WTC11 (cell line): ENCODE measurements at regions not wholly inside any gene's neighbourhood (a gene's known extent, or its start where the extent isn't known, plus 50 kb on each side); places are given as distances from the start of the nearest gene placed in this dataset.

Experiments
- ATAC-seq: fragments of 200-7000 bp; cut with Tn5 transposase; 2 replicates; pipeline ENCODE4 v1.10.0; 2021; ENCODE audit warnings: mild to moderate bottlenecking, moderate library complexity
- CTCF ChIA-PET: fragments of 300-600 bp; sonication (Branson Sonifier 250); formaldehyde crosslinking; loops from one replicate; lab custom pipeline; 2021; ENCODE audit warnings: antibody characterized with exemption; lab: Charles Lee
- POLR2A ChIA-PET: fragments of 350-600 bp; sonication (Branson Sonifier 250); formaldehyde crosslinking; loops from one replicate; lab custom pipeline; 2021; ENCODE audit warnings: antibody characterized with exemption; lab: Charles Lee
- DNase-seq: peaks from one replicate; pipeline ENCODE4 v3.0.0; 2021; ENCODE audit warnings: low spot score
- H3K27ac Mint-ChIP-seq: 2 replicates; pipeline ENCODE4 v1.8.0; 2021; ENCODE audit warnings: mixed read lengths
- H3K27me3 Mint-ChIP-seq: 2 replicates; pipeline ENCODE4 v1.8.0; 2021; ENCODE audit warnings: low read depth, mild to moderate bottlenecking, moderate library complexity, mixed read lengths
- H3K36me3 Mint-ChIP-seq: 2 replicates; pipeline ENCODE4 v1.8.0; 2021; ENCODE audit warnings: mixed read lengths
- H3K4me1 Mint-ChIP-seq: 2 replicates; pipeline ENCODE4 v1.8.0; 2022; ENCODE audit warnings: mixed read lengths
- H3K4me3 Mint-ChIP-seq: 2 replicates; pipeline ENCODE4 v1.8.0; 2021; ENCODE audit warnings: mild to moderate bottlenecking, moderate library complexity, mixed read lengths
- H3K9me3 Mint-ChIP-seq: 2 replicates; pipeline ENCODE4 v1.8.0; 2021; ENCODE audit warnings: mixed read lengths
- ATF1 ChIP-seq: sonication (generic); formaldehyde crosslinking; IDR thresholded peaks from 2 replicates; pipeline ENCODE4 v1.8.1; 2023; ENCODE audit warnings: mild to moderate bottlenecking, moderate library complexity, missing genetic modification reagents
- CREM ChIP-seq: sonication (generic); formaldehyde crosslinking; IDR thresholded peaks from 2 replicates; pipeline ENCODE4 v1.8.1; 2022; ENCODE audit warnings: mild to moderate bottlenecking, missing genetic modification reagents, moderate library complexity
- ETV6 ChIP-seq: sonication (generic); formaldehyde crosslinking; IDR thresholded peaks from 2 replicates; pipeline ENCODE4 v1.8.1; 2022; ENCODE audit warnings: mild to moderate bottlenecking, missing genetic modification reagents
- JAZF1 ChIP-seq: fragments of 250-450 bp; sonication (Bioruptor Pico); IDR thresholded peaks from 2 replicates; pipeline ENCODE4 v1.9.0; 2021; ENCODE audit warnings: moderate library complexity, mild to moderate bottlenecking, inconsistent platforms
- MYBL2 ChIP-seq: sonication (generic); formaldehyde crosslinking; IDR thresholded peaks from 2 replicates; pipeline ENCODE4 v1.8.1; 2023; ENCODE audit warnings: mild to moderate bottlenecking, moderate library complexity, missing genetic modification reagents
- NFATC4 ChIP-seq: fragments of 250-450 bp; sonication (Bioruptor Pico); IDR thresholded peaks from 2 replicates; pipeline ENCODE4 v1.9.0; 2021; ENCODE audit warnings: mild to moderate bottlenecking
- RORB ChIP-seq: fragments of 250-450 bp; sonication (Bioruptor Pico); IDR thresholded peaks from 2 replicates; pipeline ENCODE4 v1.9.0; 2021; ENCODE audit warnings: mild to moderate bottlenecking
- SMAD4 ChIP-seq: sonication (generic); formaldehyde crosslinking; IDR thresholded peaks from 2 replicates; pipeline ENCODE4 v1.8.0; 2022; ENCODE audit warnings: mild to moderate bottlenecking, missing genetic modification reagents
- ZNF121 ChIP-seq: sonication (generic); formaldehyde crosslinking; IDR thresholded peaks from 2 replicates; pipeline ENCODE4 v1.8.0; 2023; ENCODE audit warnings: missing genetic modification reagents
- ZNF138 ChIP-seq: sonication (generic); formaldehyde crosslinking; conservative IDR thresholded peaks from 2 replicates; pipeline ENCODE4 v1.8.1; 2022; ENCODE audit warnings: mild to moderate bottlenecking, moderate library complexity, missing genetic modification reagents
- ZNF416 ChIP-seq: fragments of 250-450 bp; sonication (Bioruptor Pico); IDR thresholded peaks from 2 replicates; pipeline ENCODE4 v1.9.0; 2021; ENCODE audit warnings: mild to moderate bottlenecking, inconsistent platforms
- TF ChIP-seq, protein P1 (sequence below): fragments of 250-450 bp; sonication (Bioruptor Pico); IDR thresholded peaks from 2 replicates; pipeline ENCODE4 v1.9.0; 2021; ENCODE audit warnings: mild to moderate bottlenecking, borderline replicate concordance
- TF ChIP-seq, protein P2 (sequence below): sonication (generic); formaldehyde crosslinking; IDR thresholded peaks from 2 replicates; pipeline ENCODE4 v1.8.1; 2023; ENCODE audit warnings: mild to moderate bottlenecking, missing genetic modification reagents, moderate library complexity
- TF ChIP-seq, protein P3 (sequence below): sonication (generic); formaldehyde crosslinking; IDR thresholded peaks from 2 replicates; pipeline ENCODE4 v1.8.1; 2023; ENCODE audit warnings: mild to moderate bottlenecking, missing genetic modification reagents
- TF ChIP-seq, protein P4 (sequence below): sonication (generic); formaldehyde crosslinking; IDR thresholded peaks from 2 replicates; pipeline ENCODE4 v1.8.1; 2023; ENCODE audit warnings: mild to moderate bottlenecking, missing genetic modification reagents
- TF ChIP-seq, protein P5 (sequence below): sonication (generic); formaldehyde crosslinking; conservative IDR thresholded peaks from 2 replicates; pipeline ENCODE4 v1.8.1; 2022; ENCODE audit warnings: mild to moderate bottlenecking, missing genetic modification reagents
- TF ChIP-seq, protein P6 (sequence below): sonication (generic); formaldehyde crosslinking; IDR thresholded peaks from 2 replicates; pipeline ENCODE4 v1.8.1; 2022; ENCODE audit warnings: missing genetic modification reagents, borderline replicate concordance
- TF ChIP-seq, protein P7 (sequence below): sonication (generic); formaldehyde crosslinking; IDR thresholded peaks from 2 replicates; pipeline ENCODE4 v1.8.1; 2022; ENCODE audit warnings: mild to moderate bottlenecking, moderate library complexity, missing genetic modification reagents
- TF ChIP-seq, protein P8 (sequence below): fragments of 250-450 bp; sonication (Bioruptor Pico); conservative IDR thresholded peaks from 2 replicates; pipeline ENCODE4 v1.9.0; 2021; ENCODE audit warnings: mild to moderate bottlenecking
- TF ChIP-seq, protein P9 (sequence below): sonication (generic); formaldehyde crosslinking; IDR thresholded peaks from 2 replicates; pipeline ENCODE4 v1.8.1; 2022; ENCODE audit warnings: low read depth, mild to moderate bottlenecking, moderate library complexity, missing genetic modification reagents, borderline replicate concordance
- TF ChIP-seq, protein P10 (sequence below): sonication (generic); formaldehyde crosslinking; IDR thresholded peaks from 2 replicates; pipeline ENCODE4 v1.8.0; 2023; ENCODE audit warnings: missing genetic modification reagents

DNA sequence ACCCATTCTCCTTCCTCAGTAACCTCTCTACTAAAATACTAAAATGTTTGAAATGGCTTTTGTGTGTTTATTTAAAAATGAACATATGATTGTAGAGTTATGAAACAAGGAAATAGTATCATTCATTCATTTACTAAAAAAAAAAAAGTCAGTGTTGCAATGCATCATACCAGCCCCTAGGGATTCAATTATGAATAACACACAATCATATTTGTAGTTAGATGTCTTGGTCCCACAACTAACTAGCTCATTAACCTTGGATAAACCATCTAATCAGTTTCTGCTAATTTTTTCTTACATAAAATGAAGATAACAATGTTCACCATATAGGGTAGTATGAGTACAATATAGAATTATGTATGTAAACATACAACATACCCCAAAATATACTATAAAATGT is 183.2 kb downstream of the GRIN2B start (continued):
- TF ChIP-seq, protein P1, sequence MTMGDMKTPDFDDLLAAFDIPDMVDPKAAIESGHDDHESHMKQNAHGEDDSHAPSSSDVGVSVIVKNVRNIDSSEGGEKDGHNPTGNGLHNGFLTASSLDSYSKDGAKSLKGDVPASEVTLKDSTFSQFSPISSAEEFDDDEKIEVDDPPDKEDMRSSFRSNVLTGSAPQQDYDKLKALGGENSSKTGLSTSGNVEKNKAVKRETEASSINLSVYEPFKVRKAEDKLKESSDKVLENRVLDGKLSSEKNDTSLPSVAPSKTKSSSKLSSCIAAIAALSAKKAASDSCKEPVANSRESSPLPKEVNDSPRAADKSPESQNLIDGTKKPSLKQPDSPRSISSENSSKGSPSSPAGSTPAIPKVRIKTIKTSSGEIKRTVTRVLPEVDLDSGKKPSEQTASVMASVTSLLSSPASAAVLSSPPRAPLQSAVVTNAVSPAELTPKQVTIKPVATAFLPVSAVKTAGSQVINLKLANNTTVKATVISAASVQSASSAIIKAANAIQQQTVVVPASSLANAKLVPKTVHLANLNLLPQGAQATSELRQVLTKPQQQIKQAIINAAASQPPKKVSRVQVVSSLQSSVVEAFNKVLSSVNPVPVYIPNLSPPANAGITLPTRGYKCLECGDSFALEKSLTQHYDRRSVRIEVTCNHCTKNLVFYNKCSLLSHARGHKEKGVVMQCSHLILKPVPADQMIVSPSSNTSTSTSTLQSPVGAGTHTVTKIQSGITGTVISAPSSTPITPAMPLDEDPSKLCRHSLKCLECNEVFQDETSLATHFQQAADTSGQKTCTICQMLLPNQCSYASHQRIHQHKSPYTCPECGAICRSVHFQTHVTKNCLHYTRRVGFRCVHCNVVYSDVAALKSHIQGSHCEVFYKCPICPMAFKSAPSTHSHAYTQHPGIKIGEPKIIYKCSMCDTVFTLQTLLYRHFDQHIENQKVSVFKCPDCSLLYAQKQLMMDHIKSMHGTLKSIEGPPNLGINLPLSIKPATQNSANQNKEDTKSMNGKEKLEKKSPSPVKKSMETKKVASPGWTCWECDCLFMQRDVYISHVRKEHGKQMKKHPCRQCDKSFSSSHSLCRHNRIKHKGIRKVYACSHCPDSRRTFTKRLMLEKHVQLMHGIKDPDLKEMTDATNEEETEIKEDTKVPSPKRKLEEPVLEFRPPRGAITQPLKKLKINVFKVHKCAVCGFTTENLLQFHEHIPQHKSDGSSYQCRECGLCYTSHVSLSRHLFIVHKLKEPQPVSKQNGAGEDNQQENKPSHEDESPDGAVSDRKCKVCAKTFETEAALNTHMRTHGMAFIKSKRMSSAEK (CRISPR knock-in tag): no peak
- TF ChIP-seq, protein P2, sequence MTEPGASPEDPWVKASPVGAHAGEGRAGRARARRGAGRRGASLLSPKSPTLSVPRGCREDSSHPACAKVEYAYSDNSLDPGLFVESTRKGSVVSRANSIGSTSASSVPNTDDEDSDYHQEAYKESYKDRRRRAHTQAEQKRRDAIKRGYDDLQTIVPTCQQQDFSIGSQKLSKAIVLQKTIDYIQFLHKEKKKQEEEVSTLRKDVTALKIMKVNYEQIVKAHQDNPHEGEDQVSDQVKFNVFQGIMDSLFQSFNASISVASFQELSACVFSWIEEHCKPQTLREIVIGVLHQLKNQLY: no peak
- TF ChIP-seq, protein P3, sequence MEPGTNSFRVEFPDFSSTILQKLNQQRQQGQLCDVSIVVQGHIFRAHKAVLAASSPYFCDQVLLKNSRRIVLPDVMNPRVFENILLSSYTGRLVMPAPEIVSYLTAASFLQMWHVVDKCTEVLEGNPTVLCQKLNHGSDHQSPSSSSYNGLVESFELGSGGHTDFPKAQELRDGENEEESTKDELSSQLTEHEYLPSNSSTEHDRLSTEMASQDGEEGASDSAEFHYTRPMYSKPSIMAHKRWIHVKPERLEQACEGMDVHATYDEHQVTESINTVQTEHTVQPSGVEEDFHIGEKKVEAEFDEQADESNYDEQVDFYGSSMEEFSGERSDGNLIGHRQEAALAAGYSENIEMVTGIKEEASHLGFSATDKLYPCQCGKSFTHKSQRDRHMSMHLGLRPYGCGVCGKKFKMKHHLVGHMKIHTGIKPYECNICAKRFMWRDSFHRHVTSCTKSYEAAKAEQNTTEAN (CRISPR knock-in tag): no peak
- TF ChIP-seq, protein P4, sequence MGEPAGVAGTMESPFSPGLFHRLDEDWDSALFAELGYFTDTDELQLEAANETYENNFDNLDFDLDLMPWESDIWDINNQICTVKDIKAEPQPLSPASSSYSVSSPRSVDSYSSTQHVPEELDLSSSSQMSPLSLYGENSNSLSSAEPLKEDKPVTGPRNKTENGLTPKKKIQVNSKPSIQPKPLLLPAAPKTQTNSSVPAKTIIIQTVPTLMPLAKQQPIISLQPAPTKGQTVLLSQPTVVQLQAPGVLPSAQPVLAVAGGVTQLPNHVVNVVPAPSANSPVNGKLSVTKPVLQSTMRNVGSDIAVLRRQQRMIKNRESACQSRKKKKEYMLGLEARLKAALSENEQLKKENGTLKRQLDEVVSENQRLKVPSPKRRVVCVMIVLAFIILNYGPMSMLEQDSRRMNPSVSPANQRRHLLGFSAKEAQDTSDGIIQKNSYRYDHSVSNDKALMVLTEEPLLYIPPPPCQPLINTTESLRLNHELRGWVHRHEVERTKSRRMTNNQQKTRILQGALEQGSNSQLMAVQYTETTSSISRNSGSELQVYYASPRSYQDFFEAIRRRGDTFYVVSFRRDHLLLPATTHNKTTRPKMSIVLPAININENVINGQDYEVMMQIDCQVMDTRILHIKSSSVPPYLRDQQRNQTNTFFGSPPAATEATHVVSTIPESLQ: no peak
- TF ChIP-seq, protein P5, sequence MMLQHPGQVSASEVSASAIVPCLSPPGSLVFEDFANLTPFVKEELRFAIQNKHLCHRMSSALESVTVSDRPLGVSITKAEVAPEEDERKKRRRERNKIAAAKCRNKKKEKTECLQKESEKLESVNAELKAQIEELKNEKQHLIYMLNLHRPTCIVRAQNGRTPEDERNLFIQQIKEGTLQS (CRISPR knock-in tag): no peak

DNA sequence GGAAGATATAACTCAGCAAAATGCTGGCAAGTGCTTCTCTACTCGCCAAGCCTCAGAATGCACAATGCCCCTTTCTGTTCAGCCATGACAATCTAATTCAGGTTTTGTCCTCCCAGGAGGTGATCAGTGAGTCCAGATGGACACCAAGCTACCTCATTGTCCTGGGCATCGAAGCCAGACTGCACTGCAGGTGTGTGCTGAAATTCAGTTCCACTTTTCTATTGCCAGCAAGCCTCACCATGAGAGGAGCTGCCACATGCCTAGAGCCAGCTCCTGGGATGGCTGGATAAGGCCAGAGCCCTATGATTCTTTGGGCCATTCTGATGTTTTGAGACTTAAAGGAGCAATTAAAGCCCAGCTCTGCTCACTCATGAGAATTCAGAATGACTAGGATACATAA is 186.7 kb downstream of the GRIN2B start:
- Mint-ChIP-seq H3K36me3 (peaks cover 7% of the 10 kb centered on the region; the same call in 1 of the 2 replicates), H3K27ac (no peak overlapping the region), H3K4me1 (peaks cover 33% of the 10 kb centered on the region), H3K27me3 (peaks cover 2% of the 10 kb centered on the region), H3K4me3 (no peak overlapping the region), H3K9me3 (peaks cover 8% of the 10 kb centered on the region; the same call in 1 of the 2 replicates)
- ATAC-seq: no peak
- CTCF ChIA-PET: no interaction called here
- no peak for DNase-seq
- POLR2A ChIA-PET: interaction anchor here (0.7 kb wide), 1 partner anchor 17 kb away, joined by 5 read pairs; no protein-coding TSS in a partner anchor
- TF ChIP-seq SMAD4 (CRISPR knock-in tag) (no peak), JAZF1 (CRISPR knock-in tag) (no peak), MYBL2 (CRISPR knock-in tag) (no peak), CREM (CRISPR knock-in tag) (no peak), ATF1 (CRISPR knock-in tag) (no peak), ETV6 (no peak), ZNF121 (no peak), RORB (CRISPR knock-in tag) (no peak), ZNF416 (CRISPR knock-in tag) (no peak), NFATC4 (no peak), ZNF138 (no peak)
- TF ChIP-seq, protein P6, sequence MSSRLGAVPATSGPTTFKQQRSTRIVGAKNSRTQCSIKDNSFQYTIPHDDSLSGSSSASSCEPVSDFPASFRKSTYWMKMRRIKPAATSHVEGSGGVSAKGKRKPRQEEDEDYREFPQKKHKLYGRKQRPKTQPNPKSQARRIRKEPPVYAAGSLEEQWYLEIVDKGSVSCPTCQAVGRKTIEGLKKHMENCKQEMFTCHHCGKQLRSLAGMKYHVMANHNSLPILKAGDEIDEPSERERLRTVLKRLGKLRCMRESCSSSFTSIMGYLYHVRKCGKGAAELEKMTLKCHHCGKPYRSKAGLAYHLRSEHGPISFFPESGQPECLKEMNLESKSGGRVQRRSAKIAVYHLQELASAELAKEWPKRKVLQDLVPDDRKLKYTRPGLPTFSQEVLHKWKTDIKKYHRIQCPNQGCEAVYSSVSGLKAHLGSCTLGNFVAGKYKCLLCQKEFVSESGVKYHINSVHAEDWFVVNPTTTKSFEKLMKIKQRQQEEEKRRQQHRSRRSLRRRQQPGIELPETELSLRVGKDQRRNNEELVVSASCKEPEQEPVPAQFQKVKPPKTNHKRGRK (CRISPR knock-in tag): no peak
- TF ChIP-seq, protein P7, sequence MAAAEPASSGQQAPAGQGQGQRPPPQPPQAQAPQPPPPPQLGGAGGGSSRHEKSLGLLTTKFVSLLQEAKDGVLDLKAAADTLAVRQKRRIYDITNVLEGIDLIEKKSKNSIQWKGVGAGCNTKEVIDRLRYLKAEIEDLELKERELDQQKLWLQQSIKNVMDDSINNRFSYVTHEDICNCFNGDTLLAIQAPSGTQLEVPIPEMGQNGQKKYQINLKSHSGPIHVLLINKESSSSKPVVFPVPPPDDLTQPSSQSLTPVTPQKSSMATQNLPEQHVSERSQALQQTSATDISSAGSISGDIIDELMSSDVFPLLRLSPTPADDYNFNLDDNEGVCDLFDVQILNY (CRISPR knock-in tag): no peak
- TF ChIP-seq, protein P8, sequence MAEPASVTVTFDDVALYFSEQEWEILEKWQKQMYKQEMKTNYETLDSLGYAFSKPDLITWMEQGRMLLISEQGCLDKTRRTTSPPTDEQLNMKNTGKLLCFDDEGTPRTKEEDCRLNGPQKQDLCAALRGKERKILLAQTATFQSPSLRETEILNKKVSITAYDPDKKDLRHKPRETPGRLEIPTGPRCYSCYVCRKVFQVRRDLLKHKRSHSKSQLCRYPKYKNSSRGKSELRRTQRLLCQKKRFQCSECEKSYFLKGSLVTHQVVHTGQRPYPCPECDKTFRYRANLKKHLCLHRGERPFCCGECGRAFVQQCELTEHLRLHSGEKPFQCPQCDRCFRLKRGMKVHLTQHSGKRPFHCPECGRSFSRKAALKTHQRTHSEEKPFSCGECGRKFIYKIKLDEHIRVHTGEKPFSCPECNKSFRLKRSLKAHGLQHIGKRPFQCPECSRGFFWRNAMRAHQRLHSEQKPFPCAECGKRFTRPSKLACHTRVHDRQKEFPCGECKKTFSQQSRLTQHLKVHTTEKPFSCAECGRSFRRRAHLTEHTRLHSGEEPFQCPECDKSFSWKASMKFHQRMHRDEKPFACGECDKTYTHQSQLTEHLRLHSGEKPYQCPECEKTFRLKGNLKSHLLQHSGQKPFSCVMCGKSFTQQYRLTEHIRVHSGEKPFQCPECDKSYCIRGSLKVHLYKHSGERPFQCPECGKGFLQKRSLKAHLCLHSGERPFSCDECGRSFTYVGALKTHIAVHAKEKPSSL (CRISPR knock-in tag): no peak
- TF ChIP-seq, protein P9, sequence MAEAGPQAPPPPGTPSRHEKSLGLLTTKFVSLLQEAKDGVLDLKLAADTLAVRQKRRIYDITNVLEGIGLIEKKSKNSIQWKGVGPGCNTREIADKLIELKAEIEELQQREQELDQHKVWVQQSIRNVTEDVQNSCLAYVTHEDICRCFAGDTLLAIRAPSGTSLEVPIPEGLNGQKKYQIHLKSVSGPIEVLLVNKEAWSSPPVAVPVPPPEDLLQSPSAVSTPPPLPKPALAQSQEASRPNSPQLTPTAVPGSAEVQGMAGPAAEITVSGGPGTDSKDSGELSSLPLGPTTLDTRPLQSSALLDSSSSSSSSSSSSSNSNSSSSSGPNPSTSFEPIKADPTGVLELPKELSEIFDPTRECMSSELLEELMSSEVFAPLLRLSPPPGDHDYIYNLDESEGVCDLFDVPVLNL (CRISPR knock-in tag): no peak
- TF ChIP-seq, protein P10, sequence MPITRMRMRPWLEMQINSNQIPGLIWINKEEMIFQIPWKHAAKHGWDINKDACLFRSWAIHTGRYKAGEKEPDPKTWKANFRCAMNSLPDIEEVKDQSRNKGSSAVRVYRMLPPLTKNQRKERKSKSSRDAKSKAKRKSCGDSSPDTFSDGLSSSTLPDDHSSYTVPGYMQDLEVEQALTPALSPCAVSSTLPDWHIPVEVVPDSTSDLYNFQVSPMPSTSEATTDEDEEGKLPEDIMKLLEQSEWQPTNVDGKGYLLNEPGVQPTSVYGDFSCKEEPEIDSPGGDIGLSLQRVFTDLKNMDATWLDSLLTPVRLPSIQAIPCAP: no peak
